ENCODE measurements at regions not wholly inside any gene's neighbourhood (a gene's known extent, or its start where the extent isn't known, plus 50 kb on each side); places are given as distances from the start of the nearest gene placed in this dataset.

- ChIA-PET CTCF (no interaction called here), POLR2A (no interaction called here)
- no peaks in the 10 kb centered on the region for H3K27me3 ChIP-seq (ENCODE audit: control insufficient read depth, insufficient read depth, low read length)
- H3K36me3 ChIP-seq (ENCODE audit: control insufficient read depth, insufficient read depth, low read length): no peaks in the 10 kb centered on the region
- no peak overlapping the region for H3K4me3 ChIP-seq (ENCODE audit: low read depth, low read length)
- DNase-seq (ENCODE audit: low read depth): no peak
- TF ChIP-seq, protein P1, sequence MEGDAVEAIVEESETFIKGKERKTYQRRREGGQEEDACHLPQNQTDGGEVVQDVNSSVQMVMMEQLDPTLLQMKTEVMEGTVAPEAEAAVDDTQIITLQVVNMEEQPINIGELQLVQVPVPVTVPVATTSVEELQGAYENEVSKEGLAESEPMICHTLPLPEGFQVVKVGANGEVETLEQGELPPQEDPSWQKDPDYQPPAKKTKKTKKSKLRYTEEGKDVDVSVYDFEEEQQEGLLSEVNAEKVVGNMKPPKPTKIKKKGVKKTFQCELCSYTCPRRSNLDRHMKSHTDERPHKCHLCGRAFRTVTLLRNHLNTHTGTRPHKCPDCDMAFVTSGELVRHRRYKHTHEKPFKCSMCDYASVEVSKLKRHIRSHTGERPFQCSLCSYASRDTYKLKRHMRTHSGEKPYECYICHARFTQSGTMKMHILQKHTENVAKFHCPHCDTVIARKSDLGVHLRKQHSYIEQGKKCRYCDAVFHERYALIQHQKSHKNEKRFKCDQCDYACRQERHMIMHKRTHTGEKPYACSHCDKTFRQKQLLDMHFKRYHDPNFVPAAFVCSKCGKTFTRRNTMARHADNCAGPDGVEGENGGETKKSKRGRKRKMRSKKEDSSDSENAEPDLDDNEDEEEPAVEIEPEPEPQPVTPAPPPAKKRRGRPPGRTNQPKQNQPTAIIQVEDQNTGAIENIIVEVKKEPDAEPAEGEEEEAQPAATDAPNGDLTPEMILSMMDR (IDR thresholded peaks at IDR 0.05; ENCODE audit: insufficient read depth, low read depth, low read length): no peak
Observed at GRCh38 chr22:49403102-49403501, 424.6 kb downstream of the BRD1 start.

DNA sequence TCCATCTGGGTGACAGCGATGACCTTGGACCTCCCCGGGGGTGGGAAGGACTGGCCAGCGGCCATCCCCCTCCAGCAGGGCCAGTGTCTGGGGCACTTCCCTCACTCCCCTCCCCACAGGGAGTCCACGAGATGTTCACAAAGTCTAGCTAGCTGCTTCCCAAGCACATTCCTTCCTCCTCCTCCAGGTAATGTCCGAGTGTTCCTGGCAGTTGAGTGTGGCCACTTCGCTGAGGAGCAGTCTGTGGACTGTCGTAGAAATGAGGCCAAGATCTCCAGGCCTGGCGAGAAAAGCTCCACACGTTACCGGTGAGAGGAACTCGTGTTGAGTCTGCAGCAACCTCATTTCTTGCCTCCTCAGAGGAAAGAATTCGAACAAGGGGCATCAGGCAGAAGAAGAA lies 425.5 kb downstream of the BRD1 start:
- Histone ChIP-seq H3K36me3 (ENCODE audit: control insufficient read depth, insufficient read depth, low read length) (no peaks in the 10 kb centered on the region), H3K4me3 (ENCODE audit: low read depth, low read length) (no peak overlapping the region), H3K27me3 (ENCODE audit: control insufficient read depth, insufficient read depth, low read length) (no peaks in the 10 kb centered on the region)
- TF ChIP-seq, protein P1 (IDR thresholded peaks at IDR 0.05; ENCODE audit: insufficient read depth, low read depth, low read length): no peak
- ChIA-PET CTCF (no interaction called here), POLR2A (no interaction called here)
- no peak for DNase-seq (ENCODE audit: low read depth)

GRCh38 chr22:49400941-49401598 lies 426.6 kb downstream of the BRD1 start:
- no peak overlapping the region for H3K4me3 ChIP-seq (ENCODE audit: low read depth, low read length)
- CTCF ChIA-PET: no interaction called here

DNA sequence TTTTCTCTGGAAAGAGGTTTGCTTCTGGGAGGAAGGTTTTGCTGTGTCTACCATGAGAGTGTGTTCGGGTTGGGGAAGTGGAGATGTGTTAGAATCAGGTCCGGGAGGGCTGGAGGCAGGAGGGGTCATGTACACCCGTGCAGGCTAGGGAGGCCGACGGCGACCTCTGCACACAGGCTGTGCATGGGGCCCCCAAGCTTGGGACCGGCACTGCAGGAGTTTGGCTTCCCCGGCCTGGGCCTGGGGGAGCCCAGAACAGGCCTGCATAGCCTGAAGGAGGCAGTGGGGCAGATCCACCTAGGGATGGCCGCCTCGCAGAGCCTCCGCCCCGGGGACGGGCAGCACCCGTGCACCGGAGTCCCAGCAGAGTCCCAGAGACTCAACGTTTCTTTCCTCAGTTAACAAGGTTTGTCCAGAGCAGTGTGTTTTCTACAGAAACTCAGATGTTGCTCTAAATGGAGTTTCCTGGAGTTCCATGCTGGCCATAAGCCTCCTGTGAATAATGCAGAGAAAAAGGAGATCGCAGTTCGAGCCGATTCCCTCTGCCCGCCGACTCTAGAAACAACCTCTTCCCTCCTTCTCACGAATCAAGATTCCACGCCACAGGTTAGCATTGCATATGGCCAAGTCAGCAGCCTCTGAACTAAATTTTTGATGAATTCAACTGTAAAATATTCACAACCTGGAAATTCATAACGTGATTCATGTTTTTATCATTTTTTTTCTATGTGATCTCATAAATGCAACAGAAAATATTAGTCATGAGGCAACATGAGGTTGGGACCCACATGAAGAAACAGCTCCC lies 427.3 kb downstream of the BRD1 start:
- CTCF ChIA-PET: no interaction called here
- DNase-seq (ENCODE audit: low read depth): no peak
- H3K4me3 ChIP-seq (ENCODE audit: low read depth, low read length): no peak overlapping the region
- POLR2A ChIA-PET: no interaction called here
- H3K27me3 ChIP-seq (ENCODE audit: control insufficient read depth, insufficient read depth, low read length): no peaks in the 10 kb centered on the region
- TF ChIP-seq, protein P1 (IDR thresholded peaks at IDR 0.05; ENCODE audit: insufficient read depth, low read depth, low read length): no peak
- no peaks in the 10 kb centered on the region for H3K36me3 ChIP-seq (ENCODE audit: control insufficient read depth, insufficient read depth, low read length)

More at GRCh38 chr22:49400941-49401598, 426.6 kb downstream of the BRD1 start:
- POLR2A ChIA-PET: no interaction called here
- H3K27me3 ChIP-seq (ENCODE audit: control insufficient read depth, insufficient read depth, low read length): no peaks in the 10 kb centered on the region
- TF ChIP-seq, protein P1 (IDR thresholded peaks at IDR 0.05; ENCODE audit: insufficient read depth, low read depth, low read length): no peak
- DNase-seq (ENCODE audit: low read depth): no peak
- H3K36me3 ChIP-seq (ENCODE audit: control insufficient read depth, insufficient read depth, low read length): no peaks in the 10 kb centered on the region

DNA sequence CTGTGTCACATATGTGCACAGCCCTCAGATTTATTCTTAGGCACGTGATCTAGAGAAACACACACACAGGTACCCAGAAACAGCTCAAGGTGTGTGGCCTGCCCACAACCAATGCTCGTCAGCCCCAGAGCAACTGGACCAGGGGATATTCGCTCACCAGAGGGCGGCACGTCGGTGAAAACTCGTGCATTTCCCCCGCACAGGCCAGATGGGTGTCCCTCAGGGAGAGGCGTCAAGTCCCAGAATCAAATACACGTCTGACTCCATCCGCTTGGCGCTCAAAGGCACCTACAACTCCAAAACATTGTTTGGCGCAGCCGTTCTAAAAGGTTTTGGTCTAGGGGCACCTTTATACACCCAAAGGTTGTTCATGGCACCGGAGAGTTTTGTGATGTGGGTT lies 429.0 kb downstream of the BRD1 start:
- ChIA-PET CTCF (no interaction called here), POLR2A (no interaction called here)
- Histone ChIP-seq H3K36me3 (ENCODE audit: control insufficient read depth, insufficient read depth, low read length) (no peaks in the 10 kb centered on the region), H3K4me3 (ENCODE audit: low read depth, low read length) (no peak overlapping the region), H3K27me3 (ENCODE audit: control insufficient read depth, insufficient read depth, low read length) (no peaks in the 10 kb centered on the region)
- TF ChIP-seq, protein P1 (IDR thresholded peaks at IDR 0.05; ENCODE audit: insufficient read depth, low read depth, low read length): no peak
- no peak for DNase-seq (ENCODE audit: low read depth)

Measured in BJ (cell line).